GM12878 (cell line): ENCODE measurements at regions not wholly inside any gene's neighbourhood (a gene's known extent, or its start where the extent isn't known, plus 50 kb on each side); places are given as distances from the start of the nearest gene placed in this dataset.

ENCODE experiments used
- ATAC-seq: fragments of 200-7000 bp; cut with Tn5 transposase; 3 replicates; pipeline ENCODE4 v1.9.1; 2020; ENCODE audit warnings: mild to moderate bottlenecking, moderate library complexity
- BruUV-seq: library from RNA; stranded (reverse); fragments of 400-500 nt; replicated peaks from 2 replicates; lab custom pipeline; 2021; lab: Mats Ljungman, UMichigan
- CTCF ChIA-PET: fragments of 300-600 bp; sonication (Branson Sonifier 250); formaldehyde crosslinking; extraction: SDS; loops from one replicate; lab custom pipeline; 2021; ENCODE audit warnings: inconsistent platforms; lab: Yijun Ruan, JAX
- POLR2A ChIA-PET: fragments of 350-600 bp; formaldehyde crosslinking; extraction: SDS; loops from one replicate; lab custom pipeline; 2021; ENCODE audit warnings: inconsistent platforms; lab: Charles Lee
- RAD21 ChIA-PET: fragments of 300-600 bp; sonication (Branson Sonifier 250); formaldehyde crosslinking; loops from one replicate; lab custom pipeline; 2023; ENCODE audit warnings: antibody characterized with exemption; ENCODE audit not compliant: unreplicated experiment; lab: Charles Lee
- SMC1A ChIA-PET: fragments of 300-600 bp; sonication (Branson Sonifier 250); formaldehyde crosslinking; loops from one replicate; lab custom pipeline; 2023; ENCODE audit not compliant: unreplicated experiment, uncharacterized antibody; lab: Charles Lee
- DNase-seq: peaks from one replicate; pipeline ENCODE4 v3.0.0-alpha.2; 2011; ENCODE audit warnings: low read depth, low spot score
- FAIRE-seq: peaks from 3 replicates; lab custom pipeline; 2011; peaks lifted over from hg19 to GRCh38; lab: Jason Lieb, UNC
- H2AFZ ChIP-seq: 2 replicates; pipeline ENCODE4 v1.6.0; 2011; ENCODE audit warnings: low read depth, low read length, control low read depth; ENCODE audit not compliant: control insufficient read depth
- H3K27ac ChIP-seq: 2 replicates; pipeline ENCODE4 v1.5.1; 2011; ENCODE audit warnings: control low read depth; ENCODE audit not compliant: control insufficient read depth, insufficient read depth
- H3K27me3 ChIP-seq, 2 experiments: replicated peaks in 1 of 2; 2 replicates each; pipeline versions ENCODE4 v1.6.0 to v1.6.1; 2011; ENCODE audit warnings: low read length in 1 of 2; ENCODE audit not compliant: control insufficient read depth in 2 of 2, insufficient read depth in 2 of 2
- H3K36me3 ChIP-seq, 2 experiments: 2 replicates each; pipeline ENCODE4 v1.5.1; 2011; ENCODE audit warnings: low read length in 1 of 2; ENCODE audit not compliant: control insufficient read depth in 2 of 2, insufficient read depth in 2 of 2
- H3K4me1 ChIP-seq: 2 replicates; pipeline ENCODE4 v1.6.1; 2011; ENCODE audit warnings: mild to moderate bottlenecking, low read length, moderate library complexity, mixed read lengths; ENCODE audit not compliant: control insufficient read depth, insufficient read depth
- H3K4me2 ChIP-seq: 2 replicates; pipeline ENCODE4 v1.6.0; 2011; ENCODE audit warnings: control low read depth; ENCODE audit not compliant: control insufficient read depth, insufficient read depth
- H3K4me3 ChIP-seq: fragments of 200-600 bp; sonication (generic); 2 replicates; pipeline ENCODE4 v1.5.1; 2016
- H3K79me2 ChIP-seq: 2 replicates; pipeline ENCODE4 v1.6.0; 2011; ENCODE audit warnings: low read length; ENCODE audit not compliant: control insufficient read depth, insufficient read depth
- H3K9ac ChIP-seq: 2 replicates; pipeline ENCODE4 v1.8.0; 2011; ENCODE audit warnings: low read length, control low read depth, mixed read lengths; ENCODE audit not compliant: control insufficient read depth, insufficient read depth
- H3K9me3 ChIP-seq: replicated peaks from 3 replicates; pipeline ENCODE4 v1.5.1; 2011; ENCODE audit warnings: mild to moderate bottlenecking, low read length; ENCODE audit not compliant: control insufficient read depth, insufficient read depth
- H4K20me1 ChIP-seq: 2 replicates; pipeline ENCODE4 v1.6.0; 2011; ENCODE audit not compliant: control insufficient read depth, insufficient read depth
- CEBPB ChIP-seq, 2 experiments: fragments of 150-350 bp in 1 of 2; IDR thresholded peaks; 2 replicates each; pipeline ENCODE4 v1.6.1; 2012 to 2014; ENCODE audit warnings: low read depth in 2 of 2, low read length in 2 of 2, borderline replicate concordance in 1 of 2, inconsistent platforms in 1 of 2
- CEBPZ ChIP-seq: fragments of 150-350 bp; IDR thresholded peaks from 2 replicates; pipeline ENCODE4 v1.6.1; 2016; ENCODE audit warnings: low read depth, low read length
- CHD1 ChIP-seq: IDR thresholded peaks from 2 replicates; pipeline ENCODE4 v1.6.1; 2012; ENCODE audit warnings: low read depth, low read length, improper control_type of control experiment
- CREM ChIP-seq: IDR thresholded peaks from 2 replicates; pipeline ENCODE4 v1.6.1; 2014; ENCODE audit warnings: antibody characterized with exemption, low read depth
- DPF2 ChIP-seq: fragments of 450-650 bp; IDR thresholded peaks from 2 replicates; pipeline ENCODE4 v1.6.1; 2017; ENCODE audit warnings: mild to moderate bottlenecking
- LARP7 ChIP-seq: fragments of 450-650 bp; IDR thresholded peaks from 2 replicates; pipeline ENCODE4 v1.6.1; 2017; ENCODE audit warnings: mild to moderate bottlenecking
- MXI1 ChIP-seq: fragments of 150-350 bp; IDR thresholded peaks from 2 replicates; pipeline ENCODE4 v1.6.1; 2011; ENCODE audit warnings: low read depth, mild to moderate bottlenecking, inconsistent platforms, low read length, improper control_type of control experiment
- MYC ChIP-seq: IDR thresholded peaks from 2 replicates; pipeline ENCODE4 v1.6.1; 2011; ENCODE audit warnings: mild to moderate bottlenecking, low read length, moderate library complexity, inconsistent platforms; ENCODE audit not compliant: insufficient read depth, insufficient replicate concordance, insufficient read length, severe bottlenecking
- POU2F2 ChIP-seq: IDR thresholded peaks from 3 replicates; pipeline ENCODE4 v1.6.1; 2011; ENCODE audit warnings: low read depth, mild to moderate bottlenecking, low read length, borderline replicate concordance
- SMAD5 ChIP-seq: IDR thresholded peaks from 2 replicates; pipeline ENCODE4 v1.6.1; 2016; ENCODE audit warnings: antibody characterized with exemption, low read depth
- STAT3 ChIP-seq: IDR thresholded peaks from 2 replicates; pipeline ENCODE4 v1.6.1; 2011; ENCODE audit warnings: low read depth, low read length, improper control_type of control experiment
- TCF3 ChIP-seq: IDR thresholded peaks from 2 replicates; pipeline ENCODE4 v1.6.1; 2012; ENCODE audit warnings: low read depth, mild to moderate bottlenecking, low read length, borderline replicate concordance; ENCODE audit not compliant: insufficient read depth
- ZNF24 ChIP-seq: fragments of 450-650 bp; IDR thresholded peaks from 2 replicates; pipeline ENCODE4 v1.6.1; 2017; ENCODE audit warnings: antibody characterized with exemption, mild to moderate bottlenecking
- WGBS: methylation state at CpG from one replicate; pipeline ENCODE4 v1.1.6; 2016; ENCODE audit warnings: low lambda C conversion rate; ENCODE audit not compliant: insufficient replicate concordance, insufficient coverage; ENCODE audit errors: missing lambda C conversion rate; 5-methylcytosine and 5-hydroxymethylcytosine counted together
- in situ Hi-C: fragments of 300-500 bp; cut with MboI; formaldehyde crosslinking; loops from 9 replicates; pipeline ENCODE4 v1.14.3; 2018; ENCODE audit warnings: mixed read lengths
- intact Hi-C: fragments of 100-400 bp; cut with micrococcal nuclease; formaldehyde crosslinking; loops from one replicate; pipeline ENCODE4 v1.14.2; 2022; ENCODE audit not compliant: unreplicated experiment

GRCh38 chr2:102915128-102915527, 153.3 kb downstream of the TMEM182 start:
- Histone ChIP-seq H3K4me3 (no peak overlapping the region), H3K9me3 (no peaks in the 10 kb centered on the region; the same call in 2 of the 3 replicates), H3K9ac (no peak overlapping the region), H4K20me1 (no peaks in the 10 kb centered on the region), H3K79me2 (no peaks in the 10 kb centered on the region), H3K4me1 (no peaks in the 10 kb centered on the region), H3K27ac (no peak overlapping the region), H3K27me3 (no peaks in the 10 kb centered on the region), H3K4me2 (no peak overlapping the region), H3K36me3 (no peaks in the 10 kb centered on the region), H2AFZ (no peak overlapping the region)
- no peak for FAIRE-seq
- ChIA-PET SMC1A (no interaction called here), POLR2A (no interaction called here), CTCF (no interaction called here), RAD21 (interaction anchor here (0.6 kb wide), 1 partner anchor 44 kb away, joined by 3 read pairs; no protein-coding TSS in a partner anchor)
- intact Hi-C loops = no loop called here
- DNase-seq = no peak
- ATAC-seq = no peak
- no peak for TF ChIP-seq CEBPB (IDR thresholded peaks at IDR 0.05; ENCODE audit: borderline replicate concordance in 1 of 2, low read depth in 2 of 2, low read length in 2 of 2)
- TF ChIP-seq MYC = no peak
- in situ Hi-C loops = no loop called here
- WGBS = 17% methylated on average over 2 of the region's 2 CpGs
- BruUV-seq = no TSS peak

DNA sequence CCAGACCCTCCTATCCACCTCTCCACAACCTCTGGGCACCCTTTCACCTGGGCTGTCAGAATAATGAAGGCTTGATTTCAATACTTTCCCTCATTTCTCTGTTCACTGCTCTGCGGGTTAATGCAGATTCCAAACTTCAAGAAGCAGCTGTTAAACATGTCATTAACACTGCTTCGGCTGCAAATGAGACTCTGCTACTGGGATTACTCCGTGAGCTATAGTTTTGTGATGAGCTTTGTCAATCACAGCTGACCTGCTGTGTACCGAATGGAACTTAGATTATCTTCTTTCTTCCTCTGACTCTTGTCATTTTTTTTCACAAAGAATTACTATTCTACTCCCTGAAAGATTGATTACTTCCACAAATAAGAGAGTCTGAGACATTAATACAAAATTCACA, 160.5 kb downstream of the TMEM182 start:
- FAIRE-seq = no peak
- H3K27ac ChIP-seq = no peak overlapping the region
- no peaks in the 10 kb centered on the region for H3K9me3 ChIP-seq
- no peaks in the 10 kb centered on the region for H3K27me3 ChIP-seq
- no peak overlapping the region for H3K4me2 ChIP-seq
- in situ Hi-C loops (no loop called here), intact Hi-C loops (no loop called here)
- ChIA-PET CTCF (no interaction called here), SMC1A (no interaction called here), RAD21 (no interaction called here), POLR2A (no interaction called here)
- no peaks in the 10 kb centered on the region for H3K4me1 ChIP-seq
- no peak for DNase-seq
- no peak for ATAC-seq
- no TSS peak for BruUV-seq
- 18% methylated on average over 4 of the region's 4 CpGs for WGBS
- H2AFZ ChIP-seq = no peak overlapping the region
- no peaks in the 10 kb centered on the region for H3K79me2 ChIP-seq
- no peaks in the 10 kb centered on the region for H4K20me1 ChIP-seq
- no peak for TF ChIP-seq STAT3
- TF ChIP-seq LARP7 = no peak
- no peak for TF ChIP-seq CREM
- no peak for TF ChIP-seq MXI1
- no peak for TF ChIP-seq CEBPZ
- TF ChIP-seq DPF2 = no peak
- no peak for TF ChIP-seq TCF3
- no peak for TF ChIP-seq ZNF24
- TF ChIP-seq POU2F2 = no peak
- no peak for TF ChIP-seq CHD1
- no peak for TF ChIP-seq SMAD5
- no peak overlapping the region for H3K9ac ChIP-seq
- no peaks in the 10 kb centered on the region for H3K36me3 ChIP-seq
- no peak overlapping the region for H3K4me3 ChIP-seq
